Suprapubic skin (tissue), 3 donors: ENCODE measurements at regions not wholly inside any gene's neighbourhood (a gene's known extent, or its start where the extent isn't known, plus 50 kb on each side); places are given as distances from the start of the nearest gene placed in this dataset.

Experiments used
- POLR2AphosphoS5 ChIP-seq, 3 donors: sonication (generic); formaldehyde crosslinking; IDR thresholded peaks; one replicate each; pipeline ENCODE4 v1.6.1; 2017; ENCODE audit warnings: antibody characterized with exemption in 3 of 3
- TF ChIP-seq, protein P1 (sequence below), 2 donors: fragments of 200-600 bp in 1 of 2; fragments of 450-650 bp in 1 of 2; sonication (generic) in 1 of 2; IDR thresholded peaks; one replicate each; pipeline ENCODE4 v1.5.1; 2016 to 2019; ENCODE audit warnings: antibody characterized with exemption in 2 of 2, mild to moderate bottlenecking in 1 of 2, moderate library complexity in 1 of 2

DNA sequence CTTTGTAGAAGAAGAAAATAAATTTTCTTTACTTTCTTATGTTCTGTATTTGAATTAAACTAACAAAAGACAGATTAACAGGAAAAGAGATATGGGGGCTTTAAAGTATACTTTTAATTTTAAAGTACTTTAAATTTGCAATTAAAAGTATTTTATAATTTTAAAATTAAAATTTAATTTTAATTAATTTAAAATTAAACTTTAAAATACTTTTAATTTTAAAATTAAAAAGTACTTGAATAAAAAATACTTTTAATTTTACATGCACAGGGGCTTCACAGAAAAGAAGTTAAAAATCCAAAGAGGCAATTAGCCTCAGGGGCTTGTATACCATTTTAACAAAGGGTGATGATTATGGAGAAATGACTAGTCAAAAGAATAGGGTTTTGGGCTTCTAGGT lies 420.5 kb upstream of the TGFBR2 start:
- TF ChIP-seq, protein P1, sequence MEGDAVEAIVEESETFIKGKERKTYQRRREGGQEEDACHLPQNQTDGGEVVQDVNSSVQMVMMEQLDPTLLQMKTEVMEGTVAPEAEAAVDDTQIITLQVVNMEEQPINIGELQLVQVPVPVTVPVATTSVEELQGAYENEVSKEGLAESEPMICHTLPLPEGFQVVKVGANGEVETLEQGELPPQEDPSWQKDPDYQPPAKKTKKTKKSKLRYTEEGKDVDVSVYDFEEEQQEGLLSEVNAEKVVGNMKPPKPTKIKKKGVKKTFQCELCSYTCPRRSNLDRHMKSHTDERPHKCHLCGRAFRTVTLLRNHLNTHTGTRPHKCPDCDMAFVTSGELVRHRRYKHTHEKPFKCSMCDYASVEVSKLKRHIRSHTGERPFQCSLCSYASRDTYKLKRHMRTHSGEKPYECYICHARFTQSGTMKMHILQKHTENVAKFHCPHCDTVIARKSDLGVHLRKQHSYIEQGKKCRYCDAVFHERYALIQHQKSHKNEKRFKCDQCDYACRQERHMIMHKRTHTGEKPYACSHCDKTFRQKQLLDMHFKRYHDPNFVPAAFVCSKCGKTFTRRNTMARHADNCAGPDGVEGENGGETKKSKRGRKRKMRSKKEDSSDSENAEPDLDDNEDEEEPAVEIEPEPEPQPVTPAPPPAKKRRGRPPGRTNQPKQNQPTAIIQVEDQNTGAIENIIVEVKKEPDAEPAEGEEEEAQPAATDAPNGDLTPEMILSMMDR (IDR thresholded peaks at IDR 0.05), result no peak
- TF ChIP-seq POLR2AphosphoS5 (IDR thresholded peaks at IDR 0.05), result no peak
